Sigmoid colon (tissue), 4 donors: ENCODE measurements at regions not wholly inside any gene's neighbourhood (a gene's known extent, or its start where the extent isn't known, plus 50 kb on each side); places are given as distances from the start of the nearest gene placed in this dataset.

Experiments used
- CTCF ChIP-seq, 4 experiments: fragments of 450-650 bp in 3 of 4; fragments of 200-600 bp in 1 of 4; IDR thresholded peaks; one replicate each; pipeline ENCODE4 v1.5.1; 2016 to 2019; ENCODE audit warnings: antibody characterized with exemption in 4 of 4, mild to moderate bottlenecking in 3 of 4, moderate library complexity in 2 of 4
- EP300 ChIP-seq, 4 donors: sonication (generic); formaldehyde crosslinking; IDR thresholded peaks; one replicate each; pipeline ENCODE4 v1.6.1; 2017; ENCODE audit warnings: antibody characterized with exemption in 4 of 4
- POLR2A ChIP-seq, 2 donors: fragments of 450-650 bp; IDR thresholded peaks; one replicate each; pipeline ENCODE4 v1.6.1; 2016; ENCODE audit warnings: antibody characterized with exemption in 2 of 2, mild to moderate bottlenecking in 2 of 2, moderate library complexity in 2 of 2
- POLR2AphosphoS5 ChIP-seq, 4 donors: sonication (generic); formaldehyde crosslinking; IDR thresholded peaks; one replicate each; pipeline ENCODE4 v1.6.1; 2017; ENCODE audit warnings: antibody characterized with exemption in 4 of 4

DNA sequence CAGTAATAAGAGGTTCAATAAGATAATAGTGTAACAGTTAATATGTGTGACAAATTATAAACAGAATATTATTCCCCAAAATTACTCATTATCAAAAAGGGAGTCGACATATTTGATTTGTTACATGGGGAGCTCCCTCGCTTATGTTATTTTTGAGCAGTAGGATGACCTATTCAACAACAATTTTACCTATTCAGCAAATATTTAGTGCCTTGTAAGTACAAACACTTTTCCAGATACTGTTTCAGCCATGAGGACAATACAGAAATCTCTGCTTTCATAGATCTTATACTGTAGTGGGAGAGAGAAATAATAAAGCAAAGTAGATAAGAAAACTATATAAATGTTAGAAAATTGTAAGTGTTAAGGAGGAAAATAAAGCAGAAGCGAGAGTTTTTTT lies 1342.8 kb upstream of the WWC1 start:
- TF ChIP-seq CTCF (IDR thresholded peaks at IDR 0.05), result no peak
- no peak for TF ChIP-seq POLR2AphosphoS5 (IDR thresholded peaks at IDR 0.05)
- no peak for TF ChIP-seq POLR2A (IDR thresholded peaks at IDR 0.05)
- no peak for TF ChIP-seq EP300 (IDR thresholded peaks at IDR 0.05)
